ENCODE measurements at regions not wholly inside any gene's neighbourhood (a gene's known extent, or its start where the extent isn't known, plus 50 kb on each side); places are given as distances from the start of the nearest gene placed in this dataset.

DNA sequence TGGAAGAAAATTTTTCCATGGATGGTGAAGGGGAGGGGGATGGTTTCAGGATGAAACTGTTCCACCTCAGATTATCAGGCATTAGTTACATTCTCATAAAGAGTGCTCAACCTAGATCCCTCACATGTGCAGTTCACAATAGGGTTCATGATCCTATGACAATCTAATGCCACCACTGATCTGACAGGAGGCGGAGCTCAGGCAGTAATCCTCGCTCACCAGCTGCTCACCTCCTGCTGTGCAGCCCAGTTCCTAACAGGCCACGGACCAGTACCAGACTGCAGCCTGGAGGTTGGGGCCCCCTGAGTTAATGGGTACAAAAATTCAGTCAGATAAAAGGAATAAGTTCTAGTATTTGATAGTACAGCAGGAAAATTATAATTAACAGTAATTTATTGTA is 337.2 kb downstream of the NPR3 start:
- intact Hi-C loops (cut with micrococcal nuclease) (loop anchor here (5.0 kb wide), 1 partner anchor 324 kb away; no protein-coding TSS in a partner anchor), dilution Hi-C loops (cut with MboI; ENCODE audit: extremely low pct_ligation_motif_present, low sequenced_read_pairs) (no loop called here)
- Histone ChIP-seq H3K36me3 (ENCODE audit: control insufficient read depth in 2 of 2, extremely low read depth in 1 of 2, insufficient read depth in 2 of 2, low read length in 2 of 2) (no peaks in the 10 kb centered on the region), H3K4me1 (ENCODE audit: control insufficient read depth, extremely low read depth, insufficient read depth, low read length) (peaks cover 24% of the 10 kb centered on the region), H3K4me2 (ENCODE audit: insufficient read depth, low read length) (no peak overlapping the region), H3K9me3 (replicated peaks; ENCODE audit: control insufficient read depth, insufficient read depth, low read length) (no peaks in the 10 kb centered on the region), H3K27me3 (ENCODE audit: control insufficient read depth in 2 of 2, insufficient read depth in 2 of 2, low read length in 2 of 2) (no peaks in the 10 kb centered on the region), H3K4me3 (replicated peaks in 1 of 3; ENCODE audit: insufficient read depth in 1 of 3, low read depth in 1 of 3, low read length in 3 of 3) (no peak overlapping the region), H3K27ac (ENCODE audit: insufficient read depth, low read depth, low read length) (no peak overlapping the region), H3K9ac (replicated peaks; ENCODE audit: extremely low read depth, insufficient read depth, low read length) (no peak overlapping the region), H2AFZ (ENCODE audit: low read depth, low read length) (no peak overlapping the region), H3K9me1 (replicated peaks; ENCODE audit: control insufficient read depth, extremely low read depth, insufficient read depth, low read length) (no peaks in the 10 kb centered on the region), H3K79me2 (ENCODE audit: control insufficient read depth, insufficient read depth, low read length) (no peaks in the 10 kb centered on the region), H4K20me1 (replicated peaks; ENCODE audit: control insufficient read depth, extremely low read depth, insufficient read depth, low read length) (no peaks in the 10 kb centered on the region)
- FAIRE-seq (no peak), DNase-seq (ENCODE audit: low read depth, low spot score) (no peak)
- CTCF ChIA-PET, result no interaction called here
- TF ChIP-seq EZH2 (IDR thresholded peaks at IDR 0.05; ENCODE audit: borderline replicate concordance, low read depth, low read length, severe bottlenecking), result no peak
- TF ChIP-seq, protein P1, sequence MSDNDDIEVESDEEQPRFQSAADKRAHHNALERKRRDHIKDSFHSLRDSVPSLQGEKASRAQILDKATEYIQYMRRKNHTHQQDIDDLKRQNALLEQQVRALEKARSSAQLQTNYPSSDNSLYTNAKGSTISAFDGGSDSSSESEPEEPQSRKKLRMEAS (IDR thresholded peaks at IDR 0.05; ENCODE audit: insufficient read depth, insufficient read length), result no peak
- TF ChIP-seq, protein P2, sequence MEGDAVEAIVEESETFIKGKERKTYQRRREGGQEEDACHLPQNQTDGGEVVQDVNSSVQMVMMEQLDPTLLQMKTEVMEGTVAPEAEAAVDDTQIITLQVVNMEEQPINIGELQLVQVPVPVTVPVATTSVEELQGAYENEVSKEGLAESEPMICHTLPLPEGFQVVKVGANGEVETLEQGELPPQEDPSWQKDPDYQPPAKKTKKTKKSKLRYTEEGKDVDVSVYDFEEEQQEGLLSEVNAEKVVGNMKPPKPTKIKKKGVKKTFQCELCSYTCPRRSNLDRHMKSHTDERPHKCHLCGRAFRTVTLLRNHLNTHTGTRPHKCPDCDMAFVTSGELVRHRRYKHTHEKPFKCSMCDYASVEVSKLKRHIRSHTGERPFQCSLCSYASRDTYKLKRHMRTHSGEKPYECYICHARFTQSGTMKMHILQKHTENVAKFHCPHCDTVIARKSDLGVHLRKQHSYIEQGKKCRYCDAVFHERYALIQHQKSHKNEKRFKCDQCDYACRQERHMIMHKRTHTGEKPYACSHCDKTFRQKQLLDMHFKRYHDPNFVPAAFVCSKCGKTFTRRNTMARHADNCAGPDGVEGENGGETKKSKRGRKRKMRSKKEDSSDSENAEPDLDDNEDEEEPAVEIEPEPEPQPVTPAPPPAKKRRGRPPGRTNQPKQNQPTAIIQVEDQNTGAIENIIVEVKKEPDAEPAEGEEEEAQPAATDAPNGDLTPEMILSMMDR (IDR thresholded peaks at IDR 0.05; ENCODE audit: extremely low read depth in 1 of 2, insufficient read depth in 1 of 2, low read depth in 1 of 2, low read length in 2 of 2), result no peak
- POLR2A ChIA-PET, result no interaction called here
- BruUV-seq (replicated peaks), result no TSS peak

DNA sequence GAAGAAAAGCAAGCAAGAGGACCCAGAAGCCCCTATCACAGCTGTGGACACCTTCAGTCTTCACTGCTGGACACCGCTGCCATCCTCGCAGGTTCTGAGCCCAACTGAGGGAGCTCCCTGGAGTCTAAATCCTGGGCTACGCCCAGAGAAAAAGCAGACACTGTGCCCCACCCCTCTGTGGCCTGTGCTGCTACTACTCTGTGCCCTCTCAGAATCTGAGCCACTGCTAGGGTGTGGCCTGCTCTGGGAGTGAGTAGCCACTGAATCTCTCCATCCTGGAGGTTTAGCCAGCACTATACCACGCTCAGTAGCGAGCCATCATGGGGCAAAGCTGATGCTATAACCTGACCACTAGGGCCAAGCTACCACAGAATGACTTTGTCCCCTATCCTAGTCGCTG is 338.2 kb downstream of the NPR3 start:
- Histone ChIP-seq H3K4me2 (ENCODE audit: insufficient read depth, low read length) (no peak overlapping the region), H3K9ac (replicated peaks; ENCODE audit: extremely low read depth, insufficient read depth, low read length) (no peak overlapping the region), H3K79me2 (ENCODE audit: control insufficient read depth, insufficient read depth, low read length) (no peaks in the 10 kb centered on the region), H3K27me3 (ENCODE audit: control insufficient read depth in 2 of 2, insufficient read depth in 2 of 2, low read length in 2 of 2) (no peaks in the 10 kb centered on the region), H3K4me1 (ENCODE audit: control insufficient read depth, extremely low read depth, insufficient read depth, low read length) (peaks cover 24% of the 10 kb centered on the region), H3K9me1 (replicated peaks; ENCODE audit: control insufficient read depth, extremely low read depth, insufficient read depth, low read length) (no peaks in the 10 kb centered on the region), H3K27ac (ENCODE audit: insufficient read depth, low read depth, low read length) (peak overlapping the region; percentile 48), H3K4me3 (replicated peaks in 1 of 3; ENCODE audit: insufficient read depth in 1 of 3, low read depth in 1 of 3, low read length in 3 of 3) (no peak overlapping the region), H3K36me3 (ENCODE audit: control insufficient read depth in 2 of 2, extremely low read depth in 1 of 2, insufficient read depth in 2 of 2, low read length in 2 of 2) (no peaks in the 10 kb centered on the region), H4K20me1 (replicated peaks; ENCODE audit: control insufficient read depth, extremely low read depth, insufficient read depth, low read length) (no peaks in the 10 kb centered on the region), H3K9me3 (replicated peaks; ENCODE audit: control insufficient read depth, insufficient read depth, low read length) (no peaks in the 10 kb centered on the region), H2AFZ (ENCODE audit: low read depth, low read length) (peak overlapping the region; percentile 23)
- intact Hi-C loops (cut with micrococcal nuclease), result loop anchor here (5.0 kb wide), 1 partner anchor 323 kb away; no protein-coding TSS in a partner anchor
- FAIRE-seq, result no peak
- dilution Hi-C loops (cut with MboI; ENCODE audit: extremely low pct_ligation_motif_present, low sequenced_read_pairs), result no loop called here
- ChIA-PET CTCF (no interaction called here), POLR2A (no interaction called here)
- no peak for DNase-seq (ENCODE audit: low read depth, low spot score)
- no TSS peak for BruUV-seq (replicated peaks)
- TF ChIP-seq POLR2A (IDR thresholded peaks at IDR 0.05; ENCODE audit: low read depth, low read length) (no peak), FOS (IDR thresholded peaks at IDR 0.05; ENCODE audit: borderline replicate concordance, insufficient read depth, low read length) (no peak), POLR2AphosphoS5 (IDR thresholded peaks at IDR 0.05; ENCODE audit: insufficient read depth, low read depth, low read length) (no peak), GATA2 (IDR thresholded peaks at IDR 0.05; ENCODE audit: insufficient read depth, insufficient read length, low read depth, low read length) (no peak), MYC (IDR thresholded peaks at IDR 0.05; ENCODE audit: low read depth, low read length) (no peak), JUN (IDR thresholded peaks at IDR 0.05; ENCODE audit: borderline replicate concordance, insufficient read depth, insufficient read length, low read depth) (no peak), EZH2 (IDR thresholded peaks at IDR 0.05; ENCODE audit: borderline replicate concordance, low read depth, low read length, severe bottlenecking) (no peak)
- TF ChIP-seq, protein P2 (IDR thresholded peaks at IDR 0.05; ENCODE audit: extremely low read depth in 1 of 2, insufficient read depth in 1 of 2, low read depth in 1 of 2, low read length in 2 of 2), result no peak
- TF ChIP-seq, protein P1 (IDR thresholded peaks at IDR 0.05; ENCODE audit: insufficient read depth, insufficient read length), result no peak

Measured in endothelial cell of umbilical vein (primary cell).